ENCODE measurements at regions not wholly inside any gene's neighbourhood (a gene's known extent, or its start where the extent isn't known, plus 50 kb on each side); places are given as distances from the start of the nearest gene placed in this dataset.

- Histone ChIP-seq H3K9me3 (ENCODE audit: low read depth) (no peaks in the 10 kb centered on the region), H3K27me3 (no peaks in the 10 kb centered on the region), H3K36me3 (no peaks in the 10 kb centered on the region), H3K4me1 (ENCODE audit: low read depth) (peaks cover 15% of the 10 kb centered on the region), H3K27ac (no peak overlapping the region), H3K4me3 (no peak overlapping the region)
- TF ChIP-seq, protein P1, sequence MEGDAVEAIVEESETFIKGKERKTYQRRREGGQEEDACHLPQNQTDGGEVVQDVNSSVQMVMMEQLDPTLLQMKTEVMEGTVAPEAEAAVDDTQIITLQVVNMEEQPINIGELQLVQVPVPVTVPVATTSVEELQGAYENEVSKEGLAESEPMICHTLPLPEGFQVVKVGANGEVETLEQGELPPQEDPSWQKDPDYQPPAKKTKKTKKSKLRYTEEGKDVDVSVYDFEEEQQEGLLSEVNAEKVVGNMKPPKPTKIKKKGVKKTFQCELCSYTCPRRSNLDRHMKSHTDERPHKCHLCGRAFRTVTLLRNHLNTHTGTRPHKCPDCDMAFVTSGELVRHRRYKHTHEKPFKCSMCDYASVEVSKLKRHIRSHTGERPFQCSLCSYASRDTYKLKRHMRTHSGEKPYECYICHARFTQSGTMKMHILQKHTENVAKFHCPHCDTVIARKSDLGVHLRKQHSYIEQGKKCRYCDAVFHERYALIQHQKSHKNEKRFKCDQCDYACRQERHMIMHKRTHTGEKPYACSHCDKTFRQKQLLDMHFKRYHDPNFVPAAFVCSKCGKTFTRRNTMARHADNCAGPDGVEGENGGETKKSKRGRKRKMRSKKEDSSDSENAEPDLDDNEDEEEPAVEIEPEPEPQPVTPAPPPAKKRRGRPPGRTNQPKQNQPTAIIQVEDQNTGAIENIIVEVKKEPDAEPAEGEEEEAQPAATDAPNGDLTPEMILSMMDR (IDR thresholded peaks at IDR 0.05; ENCODE audit: low read depth, low read length) = no peak
- DNase-seq (ENCODE audit: low read depth in 1 of 2, low spot score in 1 of 2) = no peak
These were observed 471.9 kb upstream of the CELF2 start for GRCh38 chr10:10545771-10546170.

DNA sequence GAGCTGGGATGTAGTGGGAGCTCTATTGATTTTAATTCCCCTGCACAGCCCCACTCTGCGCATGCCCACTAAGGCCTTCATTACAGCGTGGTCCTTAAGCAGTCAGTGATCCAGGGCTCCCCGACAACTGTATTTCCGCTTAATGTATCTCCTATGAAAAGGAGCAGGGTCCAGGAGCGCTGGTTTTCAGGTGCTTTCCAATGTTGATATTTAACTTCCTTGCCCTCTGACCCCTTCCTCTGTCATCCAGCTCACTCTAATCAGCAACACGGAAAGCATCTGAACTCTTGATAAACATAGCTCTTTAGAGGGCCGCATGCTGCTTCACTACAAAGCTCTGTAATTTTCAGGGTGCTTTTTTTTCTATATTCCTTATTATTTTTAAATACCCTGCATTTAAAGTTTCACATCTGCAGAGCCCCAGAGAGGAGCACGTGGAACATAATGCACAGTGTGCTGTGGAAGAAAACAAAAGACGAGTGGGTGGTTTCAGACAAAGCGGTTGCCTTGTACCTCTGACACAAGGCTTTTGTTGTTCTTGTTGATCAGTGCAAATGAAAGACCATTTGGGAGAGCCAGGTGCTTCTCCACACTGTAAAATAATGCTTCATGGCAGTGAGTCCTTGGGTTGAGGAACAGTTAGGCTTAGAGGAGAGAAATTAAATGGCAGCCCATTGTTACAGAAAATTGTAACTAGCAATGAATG lies 465.9 kb upstream of the CELF2 start:
- TF ChIP-seq, protein P1 (IDR thresholded peaks at IDR 0.05; ENCODE audit: low read depth, low read length) = no peak
- H3K9me3 ChIP-seq (ENCODE audit: low read depth) = no peaks in the 10 kb centered on the region
- H3K27me3 ChIP-seq = no peaks in the 10 kb centered on the region
- no peak overlapping the region for H3K4me3 ChIP-seq
- DNase-seq (ENCODE audit: low read depth in 1 of 2, low spot score in 1 of 2) = no peak
- H3K27ac ChIP-seq = peak overlapping the region; percentile 45
- H3K36me3 ChIP-seq = no peaks in the 10 kb centered on the region
- H3K4me1 ChIP-seq (ENCODE audit: low read depth) = peaks cover 13% of the 10 kb centered on the region

DNA sequence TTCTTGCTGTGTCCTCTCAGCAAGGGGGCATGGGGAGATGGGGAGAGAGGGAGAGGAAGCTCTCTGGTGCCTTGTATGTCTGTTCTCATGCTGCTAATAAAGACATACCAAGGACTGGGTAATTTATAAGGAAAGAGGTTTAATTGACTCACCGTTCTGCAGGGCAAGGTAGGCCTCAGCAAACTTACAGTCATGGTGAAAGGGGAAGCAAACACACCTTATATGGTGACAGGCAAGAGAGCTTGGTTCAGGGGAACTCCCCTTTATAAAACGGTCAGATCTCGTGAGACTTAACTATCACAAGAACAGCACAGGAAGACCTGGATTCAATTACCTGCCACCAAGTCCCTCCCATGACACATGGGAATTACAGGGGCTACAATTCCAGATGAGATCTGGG lies 464.7 kb upstream of the CELF2 start:
- TF ChIP-seq, protein P1 (IDR thresholded peaks at IDR 0.05; ENCODE audit: low read depth, low read length) = no peak

GRCh38 chr10:10564081-10564794 lies 453.4 kb upstream of the CELF2 start:
- Histone ChIP-seq H3K27ac (no peak overlapping the region), H3K4me1 (ENCODE audit: low read depth) (peaks cover 11% of the 10 kb centered on the region)
- peak in 1 of 2 donors; percentile 22 for DNase-seq (ENCODE audit: low read depth in 1 of 2, low spot score in 1 of 2)

More for the DNA sequence above, 464.7 kb upstream of the CELF2 start:
- no peaks in the 10 kb centered on the region for H3K9me3 ChIP-seq (ENCODE audit: low read depth)
- H3K27me3 ChIP-seq = no peaks in the 10 kb centered on the region
- H3K36me3 ChIP-seq = no peaks in the 10 kb centered on the region
- no peak overlapping the region for H3K27ac ChIP-seq
- DNase-seq (ENCODE audit: low read depth in 1 of 2, low spot score in 1 of 2) = no peak
- no peak overlapping the region for H3K4me3 ChIP-seq
- H3K4me1 ChIP-seq (ENCODE audit: low read depth) = peaks cover 13% of the 10 kb centered on the region

DNA sequence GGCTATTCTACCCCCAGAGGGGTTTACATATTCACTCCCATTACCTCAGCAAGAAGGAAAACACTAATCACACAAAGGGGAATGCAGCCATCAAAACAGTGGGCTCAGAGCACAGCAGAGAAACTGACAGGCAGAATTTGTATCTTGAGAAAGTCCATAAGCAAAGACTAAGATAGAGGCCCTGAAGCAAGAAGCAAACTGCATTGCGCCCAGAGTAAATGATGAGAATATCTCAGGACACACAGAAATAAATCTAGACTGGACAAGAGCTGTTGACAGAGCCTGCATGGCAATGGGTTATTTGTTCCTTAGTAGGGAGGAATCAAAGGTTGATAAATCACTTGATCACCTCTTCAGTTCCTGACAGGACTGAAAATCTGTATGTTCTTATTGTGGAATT lies 440.7 kb upstream of the CELF2 start:
- Histone ChIP-seq H3K4me3 (no peak overlapping the region), H3K27ac (no peak overlapping the region), H3K4me1 (ENCODE audit: low read depth) (no peaks in the 10 kb centered on the region), H3K27me3 (no peaks in the 10 kb centered on the region), H3K9me3 (ENCODE audit: low read depth) (no peaks in the 10 kb centered on the region), H3K36me3 (no peaks in the 10 kb centered on the region)
- TF ChIP-seq, protein P1 (IDR thresholded peaks at IDR 0.05; ENCODE audit: low read depth, low read length) = no peak
- no peak for DNase-seq (ENCODE audit: low read depth in 1 of 2, low spot score in 1 of 2)

More at GRCh38 chr10:10564081-10564794, 453.4 kb upstream of the CELF2 start:
- H3K27me3 ChIP-seq = no peaks in the 10 kb centered on the region
- no peaks in the 10 kb centered on the region for H3K36me3 ChIP-seq
- TF ChIP-seq, protein P1 (IDR thresholded peaks at IDR 0.05; ENCODE audit: low read depth, low read length) = no peak
- no peak overlapping the region for H3K4me3 ChIP-seq
- H3K9me3 ChIP-seq (ENCODE audit: low read depth) = no peaks in the 10 kb centered on the region
